Activated naive CD4-positive, alpha-beta T cell treated with anti-CD3 and anti-CD28 coated beads for 36 hours (primary cell): ENCODE measurements at regions not wholly inside any gene's neighbourhood (a gene's known extent, or its start where the extent isn't known, plus 50 kb on each side); places are given as distances from the start of the nearest gene placed in this dataset.

Experiments used
- CTCF ChIA-PET: fragments of 350-600 bp; sonication (Branson Sonifier 250); formaldehyde crosslinking; loops from one replicate; lab custom pipeline; 2021; ENCODE audit warnings: antibody characterized with exemption; lab: Charles Lee
- DNase-seq: peaks from one replicate; pipeline ENCODE4 v3.0.0-alpha.2; 2020
- H3K27ac Mint-ChIP-seq: one replicate; pipeline ENCODE4 v1.8.0; 2021; ENCODE audit warnings: mild to moderate bottlenecking, mixed read lengths
- H3K27me3 Mint-ChIP-seq: one replicate; pipeline ENCODE4 v1.8.0; 2021; ENCODE audit warnings: low read depth, mixed read lengths
- H3K36me3 Mint-ChIP-seq: one replicate; pipeline ENCODE4 v1.8.0; 2021; ENCODE audit warnings: low read depth, mixed read lengths
- H3K4me1 Mint-ChIP-seq: one replicate; pipeline ENCODE4 v1.8.0; 2021; ENCODE audit warnings: low read depth, mixed read lengths
- H3K4me3 Mint-ChIP-seq: one replicate; pipeline ENCODE4 v1.8.0; 2021; ENCODE audit warnings: mild to moderate bottlenecking, moderate library complexity, mixed read lengths
- H3K9me3 Mint-ChIP-seq: one replicate; pipeline ENCODE4 v1.8.0; 2021; ENCODE audit warnings: mixed read lengths
- intact Hi-C: fragments of 100-400 bp; cut with micrococcal nuclease; formaldehyde crosslinking; loops from one replicate; pipeline ENCODE4 v1.15.1; 2023

DNA sequence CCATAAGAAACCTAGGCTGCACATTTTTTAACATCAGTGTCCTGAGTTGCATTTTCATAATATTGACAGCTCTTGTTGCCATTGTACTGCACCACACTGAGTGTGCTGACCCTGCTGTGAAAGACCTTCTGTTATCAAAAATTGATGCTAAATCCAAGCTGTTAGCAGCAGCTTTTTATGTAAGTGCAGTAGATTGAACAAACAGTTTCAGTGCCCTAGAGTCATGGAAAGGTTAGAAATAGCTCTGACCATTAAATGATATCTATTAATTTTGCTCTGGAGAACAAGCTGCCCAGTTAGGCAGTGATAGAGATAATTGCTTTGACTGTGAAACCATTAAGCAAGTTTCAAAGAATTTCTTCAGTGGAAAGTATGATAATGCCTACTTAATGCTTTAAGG, 1289.2 kb upstream of the PCDH20 start:
- Mint-ChIP-seq H3K9me3 (peaks cover 7% of the 10 kb centered on the region), H3K27ac (no peak overlapping the region), H3K27me3 (no peaks in the 10 kb centered on the region), H3K36me3 (no peaks in the 10 kb centered on the region), H3K4me1 (no peaks in the 10 kb centered on the region), H3K4me3 (no peak overlapping the region)
- DNase-seq: no peak
- intact Hi-C loops: no loop called here
- CTCF ChIA-PET: no interaction called here

DNA sequence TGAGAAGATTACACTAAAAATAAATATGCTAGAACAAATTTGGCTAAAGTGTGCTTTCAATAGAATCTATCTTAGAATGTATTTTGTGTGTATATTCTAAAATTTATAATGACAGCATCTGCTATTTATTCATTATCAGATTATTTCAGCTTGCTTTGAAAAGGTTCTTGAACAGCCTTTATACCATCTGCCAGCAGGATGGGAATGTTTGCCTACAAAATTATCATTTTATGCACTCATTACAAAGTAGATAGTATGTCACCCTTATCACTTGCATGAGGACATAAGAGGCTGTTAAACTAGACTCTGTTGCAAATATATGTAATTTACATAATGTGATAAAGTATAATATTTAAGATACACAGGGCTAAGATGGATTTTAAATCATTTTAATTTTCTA, 1286.9 kb upstream of the PCDH20 start:
- peaks cover 7% of the 10 kb centered on the region for H3K9me3 Mint-ChIP-seq
- intact Hi-C loops: no loop called here
- no peaks in the 10 kb centered on the region for H3K36me3 Mint-ChIP-seq
- DNase-seq: no peak
- H3K27me3 Mint-ChIP-seq: no peaks in the 10 kb centered on the region
- no peaks in the 10 kb centered on the region for H3K4me1 Mint-ChIP-seq
- CTCF ChIA-PET: interaction anchor here (0.6 kb wide), 1 partner anchor 462 kb away, joined by 3 read pairs; no protein-coding TSS in a partner anchor
- H3K4me3 Mint-ChIP-seq: no peak overlapping the region
- no peak overlapping the region for H3K27ac Mint-ChIP-seq

DNA sequence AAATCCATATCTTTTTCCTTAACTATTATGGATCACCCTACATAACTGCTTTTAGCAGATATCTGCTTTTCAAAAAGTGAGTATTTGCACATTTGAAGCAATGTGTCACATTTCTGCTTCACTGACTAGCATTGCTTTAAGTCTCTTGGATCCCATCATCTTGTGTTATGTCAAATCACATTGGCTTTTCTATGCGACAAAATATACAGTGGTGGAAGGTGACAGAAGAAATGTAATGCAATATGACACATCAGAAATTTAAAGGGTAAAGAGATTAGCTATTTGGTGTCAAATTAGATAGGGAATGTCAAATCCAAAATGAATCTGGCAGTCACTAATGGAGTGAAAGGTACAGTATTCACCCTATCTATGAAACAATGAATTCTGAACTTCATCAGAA, 1282.1 kb upstream of the PCDH20 start:
- intact Hi-C loops: no loop called here
- no peaks in the 10 kb centered on the region for H3K36me3 Mint-ChIP-seq
- H3K9me3 Mint-ChIP-seq: peaks cover 4% of the 10 kb centered on the region
- no peaks in the 10 kb centered on the region for H3K27me3 Mint-ChIP-seq
- CTCF ChIA-PET: no interaction called here
- no peaks in the 10 kb centered on the region for H3K4me1 Mint-ChIP-seq
- no peak for DNase-seq
- H3K27ac Mint-ChIP-seq: no peak overlapping the region
- no peak overlapping the region for H3K4me3 Mint-ChIP-seq

DNA sequence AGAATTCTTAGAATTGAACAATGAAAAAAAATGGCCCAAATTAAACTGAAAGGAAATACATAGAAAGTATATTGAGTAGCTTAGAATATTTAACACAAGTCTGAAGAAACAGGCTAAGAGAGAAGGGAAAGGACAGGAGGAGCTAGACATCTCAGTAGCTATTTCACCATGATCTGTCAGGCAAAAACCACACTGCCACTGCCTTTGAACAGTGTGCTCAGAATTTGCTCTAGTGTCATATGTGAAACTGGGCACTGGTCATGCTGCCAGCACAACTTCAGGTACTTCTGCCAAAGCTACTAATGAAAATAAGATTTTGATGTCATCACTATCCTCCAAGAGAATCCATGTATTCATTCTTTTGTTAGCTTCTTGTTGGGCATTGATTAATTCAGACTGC, 1280.8 kb upstream of the PCDH20 start:
- H3K36me3 Mint-ChIP-seq: no peaks in the 10 kb centered on the region
- intact Hi-C loops: no loop called here
- no peaks in the 10 kb centered on the region for H3K4me1 Mint-ChIP-seq
- DNase-seq: no peak
- H3K9me3 Mint-ChIP-seq: peaks cover 5% of the 10 kb centered on the region
- no peaks in the 10 kb centered on the region for H3K27me3 Mint-ChIP-seq
- no peak overlapping the region for H3K27ac Mint-ChIP-seq
- H3K4me3 Mint-ChIP-seq: no peak overlapping the region
- CTCF ChIA-PET: no interaction called here

DNA sequence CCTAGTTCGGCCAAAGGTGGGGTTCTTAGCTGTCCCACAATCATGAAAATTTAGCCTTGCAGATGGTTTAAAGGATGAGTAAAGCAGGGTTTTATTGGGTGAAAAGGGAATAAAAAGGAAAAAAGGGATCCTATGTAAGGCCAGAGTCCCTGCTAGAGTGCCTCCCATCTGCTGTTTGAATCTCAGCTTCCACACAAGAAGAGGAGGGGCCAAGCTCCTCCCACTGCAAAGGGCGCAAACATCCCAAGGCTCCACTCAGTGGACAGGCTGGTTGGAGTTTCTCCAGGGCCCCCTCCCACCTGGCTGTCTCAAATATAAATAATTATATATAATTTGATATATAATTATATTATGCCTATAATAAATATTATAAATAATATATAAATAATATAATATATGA, 1272.1 kb upstream of the PCDH20 start:
- intact Hi-C loops: loop anchor here (2.0 kb wide), 1 partner anchor 19 kb away; no protein-coding TSS in a partner anchor
- Mint-ChIP-seq H3K36me3 (no peaks in the 10 kb centered on the region), H3K4me1 (no peaks in the 10 kb centered on the region), H3K27me3 (no peaks in the 10 kb centered on the region), H3K9me3 (peaks cover 3% of the 10 kb centered on the region), H3K27ac (no peak overlapping the region), H3K4me3 (no peak overlapping the region)
- peak; percentile 4 for DNase-seq
- CTCF ChIA-PET: no interaction called here

DNA sequence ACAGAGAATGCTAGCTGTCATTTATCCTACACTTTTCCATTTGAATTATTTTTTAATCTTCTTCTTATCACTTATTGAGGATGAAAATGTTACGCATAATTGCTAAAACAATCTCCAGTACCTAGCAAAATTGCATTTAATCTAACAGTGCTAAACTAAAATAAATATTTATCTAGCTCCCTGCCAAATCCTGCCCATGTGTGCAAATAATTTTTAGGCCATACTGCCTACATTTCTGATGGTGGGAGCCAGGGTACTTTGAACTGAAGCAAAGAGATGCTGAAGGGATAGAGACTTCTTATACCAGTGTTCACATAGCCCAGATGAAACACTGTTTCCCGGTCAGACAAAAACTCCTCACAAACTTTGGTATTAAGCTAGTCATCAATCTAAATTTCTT, 1268.7 kb upstream of the PCDH20 start:
- Mint-ChIP-seq H3K4me3 (no peak overlapping the region), H3K4me1 (no peaks in the 10 kb centered on the region), H3K9me3 (peaks cover 3% of the 10 kb centered on the region), H3K27ac (no peak overlapping the region), H3K36me3 (no peaks in the 10 kb centered on the region), H3K27me3 (no peaks in the 10 kb centered on the region)
- CTCF ChIA-PET: no interaction called here
- DNase-seq: no peak
- intact Hi-C loops: no loop called here

DNA sequence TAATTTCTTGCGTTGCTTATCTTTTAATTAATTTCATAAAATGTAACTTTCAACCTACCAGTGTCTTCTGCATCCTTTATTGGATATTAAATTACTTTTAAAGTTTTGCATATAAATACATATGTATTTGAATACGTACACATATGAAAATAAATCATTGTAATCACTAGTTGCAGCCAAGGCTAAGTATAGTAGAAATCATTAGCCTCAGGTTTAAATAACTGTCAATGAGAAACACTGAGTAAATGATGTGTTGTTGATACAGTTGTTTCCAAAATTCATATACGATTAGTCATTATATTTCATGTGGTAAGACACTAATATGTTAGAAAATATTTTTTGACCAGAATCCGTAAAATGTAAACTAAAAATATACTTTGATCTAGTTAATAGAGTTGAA, 1267.1 kb upstream of the PCDH20 start:
- Mint-ChIP-seq H3K4me1 (no peaks in the 10 kb centered on the region), H3K9me3 (peaks cover 3% of the 10 kb centered on the region), H3K36me3 (no peaks in the 10 kb centered on the region), H3K4me3 (no peak overlapping the region), H3K27me3 (no peaks in the 10 kb centered on the region), H3K27ac (no peak overlapping the region)
- CTCF ChIA-PET: no interaction called here
- intact Hi-C loops: no loop called here
- no peak for DNase-seq

DNA sequence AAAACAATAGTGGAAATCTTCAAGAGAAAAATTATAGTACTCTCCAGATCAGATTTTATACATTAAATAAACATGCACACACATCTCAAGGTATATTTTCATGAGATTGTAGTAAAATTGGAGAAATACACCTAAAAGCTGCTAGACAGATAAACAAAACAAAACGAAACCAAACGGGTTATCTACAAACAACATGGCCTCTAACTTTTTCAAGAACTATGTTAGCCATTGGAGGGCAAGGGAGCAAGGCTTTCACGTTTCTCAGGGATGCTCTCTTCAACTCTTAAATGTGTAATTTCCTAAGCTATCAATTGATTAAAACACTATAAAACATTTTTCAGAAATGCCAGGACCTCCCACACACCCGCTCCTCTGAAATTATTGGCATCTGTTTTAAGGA, 1262.4 kb upstream of the PCDH20 start:
- Mint-ChIP-seq H3K4me1 (no peaks in the 10 kb centered on the region), H3K27ac (no peak overlapping the region), H3K36me3 (no peaks in the 10 kb centered on the region), H3K27me3 (no peaks in the 10 kb centered on the region), H3K4me3 (no peak overlapping the region), H3K9me3 (peaks cover 7% of the 10 kb centered on the region)
- CTCF ChIA-PET: no interaction called here
- intact Hi-C loops: no loop called here
- DNase-seq: no peak

DNA sequence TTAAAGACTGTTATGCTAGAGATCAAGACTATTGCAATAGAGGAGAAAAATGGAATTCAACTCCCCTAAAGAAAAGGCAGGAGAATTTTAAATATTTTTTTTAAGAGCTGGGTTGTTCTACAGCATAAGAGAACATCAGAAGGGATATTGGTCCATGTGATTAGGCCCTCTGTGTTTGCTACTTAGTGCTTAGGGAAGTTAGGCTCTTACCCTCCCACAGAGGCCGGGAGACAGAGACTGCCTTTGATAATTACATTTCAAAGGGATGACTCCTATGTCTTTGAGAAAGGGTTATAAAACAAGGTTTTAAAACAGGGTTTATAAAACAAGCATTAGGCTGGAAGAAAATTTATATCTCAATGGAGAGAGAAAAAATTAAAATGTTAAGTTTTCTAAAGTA, 1248.1 kb upstream of the PCDH20 start:
- CTCF ChIA-PET: no interaction called here

DNA sequence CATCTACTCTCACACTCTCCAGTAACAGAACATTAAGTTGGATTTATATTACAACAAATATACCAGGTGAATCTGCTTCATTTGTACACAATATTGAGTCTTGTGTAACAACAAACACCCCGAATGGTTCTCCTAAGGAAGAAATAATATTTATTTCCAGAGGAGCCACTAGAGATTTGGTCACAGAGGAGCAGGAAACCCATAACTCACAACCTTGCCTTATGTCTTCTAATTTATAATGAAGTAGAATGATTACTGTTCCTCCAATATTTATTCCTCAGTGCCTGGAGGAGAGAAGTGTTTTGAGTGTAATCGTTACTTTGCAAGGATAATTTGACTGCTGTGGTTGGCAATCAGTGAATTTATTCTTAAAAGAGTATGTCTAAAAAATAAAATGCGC, 1243.7 kb upstream of the PCDH20 start:
- Mint-ChIP-seq H3K4me3 (no peak overlapping the region), H3K36me3 (no peaks in the 10 kb centered on the region), H3K27me3 (no peaks in the 10 kb centered on the region), H3K27ac (no peak overlapping the region), H3K9me3 (no peaks in the 10 kb centered on the region), H3K4me1 (no peaks in the 10 kb centered on the region)
- CTCF ChIA-PET: no interaction called here
- DNase-seq: no peak
- intact Hi-C loops: no loop called here

More for the DNA sequence above, 1248.1 kb upstream of the PCDH20 start:
- H3K27me3 Mint-ChIP-seq: no peaks in the 10 kb centered on the region
- H3K27ac Mint-ChIP-seq: no peak overlapping the region
- no peaks in the 10 kb centered on the region for H3K9me3 Mint-ChIP-seq
- no peaks in the 10 kb centered on the region for H3K36me3 Mint-ChIP-seq
- H3K4me1 Mint-ChIP-seq: no peaks in the 10 kb centered on the region
- DNase-seq: no peak
- intact Hi-C loops: no loop called here
- H3K4me3 Mint-ChIP-seq: no peak overlapping the region

DNA sequence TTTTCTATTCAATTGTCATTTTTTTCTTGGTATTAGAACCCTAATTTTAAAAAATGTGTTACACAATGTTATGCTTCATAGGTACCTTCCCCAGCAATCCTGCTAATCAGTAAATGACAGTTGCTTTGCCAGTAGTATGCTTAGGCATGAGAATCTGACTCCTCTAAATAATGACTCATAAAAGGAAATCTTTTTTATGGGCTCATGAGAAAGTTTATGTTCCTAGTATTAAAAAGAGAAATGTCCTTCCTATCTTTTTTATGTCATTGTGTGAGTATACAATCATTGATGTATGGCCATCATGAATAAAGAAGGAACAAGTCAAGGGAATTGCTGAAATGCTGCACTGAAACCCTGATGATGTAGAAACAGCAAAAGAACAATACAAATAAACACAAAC, 1237.7 kb upstream of the PCDH20 start:
- Mint-ChIP-seq H3K9me3 (no peaks in the 10 kb centered on the region), H3K4me3 (no peak overlapping the region), H3K36me3 (no peaks in the 10 kb centered on the region), H3K27me3 (no peaks in the 10 kb centered on the region), H3K4me1 (no peaks in the 10 kb centered on the region), H3K27ac (no peak overlapping the region)
- intact Hi-C loops: no loop called here
- CTCF ChIA-PET: no interaction called here
- DNase-seq: no peak

DNA sequence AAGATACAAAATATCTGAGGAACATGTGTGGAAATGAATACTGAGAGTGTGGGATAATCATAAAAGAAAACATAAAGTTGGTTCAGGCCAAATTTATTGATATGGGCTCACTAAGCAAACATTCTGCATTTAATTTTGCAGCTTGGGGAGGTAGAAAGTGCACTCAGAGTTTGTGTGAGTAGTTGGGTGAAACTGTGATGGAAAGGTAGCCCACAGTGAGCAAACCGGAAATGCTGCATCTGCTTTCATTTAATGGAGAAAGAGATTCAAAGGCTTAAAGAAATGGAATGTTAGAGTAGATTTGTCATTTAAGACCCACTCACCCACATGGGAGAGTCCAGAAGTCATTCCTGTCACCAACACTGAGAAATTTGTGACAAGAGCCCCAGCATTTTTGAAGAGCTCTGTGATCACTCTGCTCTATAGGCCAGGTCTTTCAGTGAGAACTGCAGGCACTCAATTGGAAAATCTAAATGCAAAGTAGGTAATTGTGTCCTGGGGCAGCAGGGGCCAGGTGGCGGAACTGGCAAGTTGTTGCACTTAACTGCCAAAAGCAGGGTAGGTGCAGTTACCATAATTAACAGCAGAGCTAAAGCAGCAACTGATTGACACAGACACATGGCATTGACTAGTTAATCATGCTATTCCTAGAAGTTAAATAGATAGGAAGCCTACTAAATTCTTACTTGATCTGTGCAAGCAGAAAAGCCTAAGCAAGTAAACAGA, 1228.3 kb upstream of the PCDH20 start:
- no peaks in the 10 kb centered on the region for H3K4me1 Mint-ChIP-seq
- peaks cover 14% of the 10 kb centered on the region for H3K9me3 Mint-ChIP-seq
- CTCF ChIA-PET: no interaction called here
- no peak overlapping the region for H3K4me3 Mint-ChIP-seq
- no peak for DNase-seq
- no peaks in the 10 kb centered on the region for H3K27me3 Mint-ChIP-seq
- H3K27ac Mint-ChIP-seq: no peak overlapping the region
- intact Hi-C loops: no loop called here
- no peaks in the 10 kb centered on the region for H3K36me3 Mint-ChIP-seq

DNA sequence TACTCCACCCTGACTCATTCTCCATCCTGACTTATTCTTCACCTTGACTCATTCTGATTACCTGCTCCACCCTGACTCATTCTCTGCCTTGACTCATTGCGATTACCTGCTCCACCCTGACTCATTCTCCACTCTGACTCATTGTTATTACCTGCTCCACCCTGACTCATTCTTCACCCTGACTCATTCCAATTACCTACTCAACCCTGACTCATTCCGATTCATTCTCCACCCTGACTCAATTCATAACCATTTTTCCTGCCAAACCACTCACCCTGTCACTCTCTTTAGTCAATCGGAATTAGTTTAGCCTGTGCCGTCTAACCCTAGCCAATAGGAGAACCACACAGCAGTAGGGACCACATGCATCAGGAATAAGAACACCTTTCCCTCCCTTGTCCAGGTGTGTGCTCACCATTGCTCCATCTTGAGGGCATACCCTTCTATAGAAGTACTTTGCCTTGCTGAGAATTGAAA, 1227.4 kb upstream of the PCDH20 start:
- CTCF ChIA-PET: no interaction called here
- H3K27ac Mint-ChIP-seq: no peak overlapping the region
- intact Hi-C loops: no loop called here
- no peak overlapping the region for H3K4me3 Mint-ChIP-seq
- H3K4me1 Mint-ChIP-seq: no peaks in the 10 kb centered on the region
- no peaks in the 10 kb centered on the region for H3K36me3 Mint-ChIP-seq
- DNase-seq: peak; percentile 28
- peaks cover 14% of the 10 kb centered on the region for H3K9me3 Mint-ChIP-seq
- H3K27me3 Mint-ChIP-seq: no peaks in the 10 kb centered on the region
